ENCODE measurements at regions not wholly inside any gene's neighbourhood (a gene's known extent, or its start where the extent isn't known, plus 50 kb on each side); places are given as distances from the start of the nearest gene placed in this dataset.
A peak's percentile ranks its signal among the peaks of the same experiment; 100 is the strongest.

DNA sequence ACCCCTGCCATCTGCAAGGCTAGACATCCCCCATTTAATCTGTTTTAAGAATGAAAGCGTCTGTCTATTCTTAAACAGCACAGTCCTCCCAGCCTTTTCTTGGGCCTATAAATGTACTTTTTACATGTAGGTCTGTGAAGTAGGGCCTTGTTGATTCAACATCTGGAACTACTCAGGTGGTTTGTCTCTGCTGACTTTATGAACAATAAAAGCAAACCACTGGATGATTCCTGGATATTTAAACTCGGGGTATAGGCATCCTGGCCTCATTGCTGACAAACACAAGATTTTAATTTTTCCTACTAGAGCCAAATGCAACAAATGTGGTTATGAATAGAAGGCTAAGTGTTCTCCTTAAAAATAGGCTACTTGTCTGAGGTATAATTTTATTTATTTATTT is 198.3 kb downstream of the WDR11 start:
- no peak for DNase-seq
- Histone ChIP-seq H3K27me3 (ENCODE audit: control insufficient read depth, insufficient read depth, low read length) (no peaks in the 10 kb centered on the region), H3K36me3 (ENCODE audit: control insufficient read depth in 2 of 3, insufficient read depth in 3 of 3, low read length in 3 of 3) (no peaks in the 10 kb centered on the region), H3K9me3 (ENCODE audit: control insufficient read depth in 2 of 3, insufficient read depth in 1 of 3, low read length in 3 of 3) (no peaks in the 10 kb centered on the region), H3K4me3 (ENCODE audit: low read length in 3 of 3) (no peak overlapping the region), H3K4me1 (ENCODE audit: control insufficient read depth in 2 of 3, insufficient read depth in 2 of 3, low read depth in 1 of 3, low read length in 3 of 3) (no peaks in the 10 kb centered on the region), H3K27ac (ENCODE audit: low read depth in 2 of 2, low read length in 2 of 2) (no peak overlapping the region), H3K9ac (ENCODE audit: low read length in 3 of 3) (no peak overlapping the region)
- intact Hi-C loops (cut with DNase I) = no loop called here
- FAIRE-seq = no peak
- TF ChIP-seq CTCF (IDR thresholded peaks at IDR 0.05; ENCODE audit: borderline replicate concordance, extremely low read depth, insufficient read depth) = no peak

GRCh38 chr10:121049923-121050322 is 198.8 kb downstream of the WDR11 start:
- intact Hi-C loops (cut with DNase I) = no loop called here
- Histone ChIP-seq H3K27ac (ENCODE audit: low read depth in 2 of 2, low read length in 2 of 2) (no peak overlapping the region), H3K9ac (ENCODE audit: low read length in 3 of 3) (no peak overlapping the region), H3K36me3 (ENCODE audit: control insufficient read depth in 2 of 3, insufficient read depth in 3 of 3, low read length in 3 of 3) (no peaks in the 10 kb centered on the region), H3K4me1 (ENCODE audit: control insufficient read depth in 2 of 3, insufficient read depth in 2 of 3, low read depth in 1 of 3, low read length in 3 of 3) (no peaks in the 10 kb centered on the region), H3K27me3 (ENCODE audit: control insufficient read depth, insufficient read depth, low read length) (no peaks in the 10 kb centered on the region), H3K9me3 (ENCODE audit: control insufficient read depth in 2 of 3, insufficient read depth in 1 of 3, low read length in 3 of 3) (no peaks in the 10 kb centered on the region), H3K4me3 (ENCODE audit: low read length in 3 of 3) (no peak overlapping the region)
- no peak for FAIRE-seq
- no peak for TF ChIP-seq CTCF (IDR thresholded peaks at IDR 0.05; ENCODE audit: borderline replicate concordance, extremely low read depth, insufficient read depth)
- no peak for DNase-seq

GRCh38 chr10:121051171-121051570 is 200.0 kb downstream of the WDR11 start:
- H3K4me3 ChIP-seq (ENCODE audit: low read length in 3 of 3) = no peak overlapping the region
- H3K27ac ChIP-seq (ENCODE audit: low read depth in 2 of 2, low read length in 2 of 2) = no peak overlapping the region
- intact Hi-C loops (cut with DNase I) = no loop called here
- DNase-seq = no peak
- no peak for FAIRE-seq
- no peaks in the 10 kb centered on the region for H3K4me1 ChIP-seq (ENCODE audit: control insufficient read depth in 2 of 3, insufficient read depth in 2 of 3, low read depth in 1 of 3, low read length in 3 of 3)
- no peak overlapping the region for H3K9ac ChIP-seq (ENCODE audit: low read length in 3 of 3)
- TF ChIP-seq CTCF (IDR thresholded peaks at IDR 0.05; ENCODE audit: borderline replicate concordance, extremely low read depth, insufficient read depth) = no peak
- no peaks in the 10 kb centered on the region for H3K27me3 ChIP-seq (ENCODE audit: control insufficient read depth, insufficient read depth, low read length)
- no peaks in the 10 kb centered on the region for H3K36me3 ChIP-seq (ENCODE audit: control insufficient read depth in 2 of 3, insufficient read depth in 3 of 3, low read length in 3 of 3)
- H3K9me3 ChIP-seq (ENCODE audit: control insufficient read depth in 2 of 3, insufficient read depth in 1 of 3, low read length in 3 of 3) = no peaks in the 10 kb centered on the region

GRCh38 chr10:121051696-121052279 is 200.6 kb downstream of the WDR11 start:
- no peak for TF ChIP-seq CTCF (IDR thresholded peaks at IDR 0.05; ENCODE audit: borderline replicate concordance, extremely low read depth, insufficient read depth)
- no peak overlapping the region for H3K9ac ChIP-seq (ENCODE audit: low read length in 3 of 3)
- H3K9me3 ChIP-seq (ENCODE audit: control insufficient read depth in 2 of 3, insufficient read depth in 1 of 3, low read length in 3 of 3) = no peaks in the 10 kb centered on the region
- intact Hi-C loops (cut with DNase I) = no loop called here
- no peaks in the 10 kb centered on the region for H3K4me1 ChIP-seq (ENCODE audit: control insufficient read depth in 2 of 3, insufficient read depth in 2 of 3, low read depth in 1 of 3, low read length in 3 of 3)
- H3K27ac ChIP-seq (ENCODE audit: low read depth in 2 of 2, low read length in 2 of 2) = no peak overlapping the region
- no peak for FAIRE-seq
- H3K4me3 ChIP-seq (ENCODE audit: low read length in 3 of 3) = no peak overlapping the region
- H3K27me3 ChIP-seq (ENCODE audit: control insufficient read depth, insufficient read depth, low read length) = no peaks in the 10 kb centered on the region
- H3K36me3 ChIP-seq (ENCODE audit: control insufficient read depth in 2 of 3, insufficient read depth in 3 of 3, low read length in 3 of 3) = no peaks in the 10 kb centered on the region
- peak in 1 of 5 donors; percentile 48 for DNase-seq

Data from kidney (tissue), 13 donors.